LNCAP (cell line): ENCODE measurements at regions not wholly inside any gene's neighbourhood (a gene's known extent, or its start where the extent isn't known, plus 50 kb on each side); places are given as distances from the start of the nearest gene placed in this dataset.

Experiments used
- CTCF ChIP-seq: fragments of 450-650 bp; IDR thresholded peaks from 2 replicates; pipeline ENCODE4 v1.5.1; 2017; ENCODE audit warnings: mild to moderate bottlenecking

GRCh38 chr2:64245631-64246030, 101.4 kb upstream of the PELI1 start:
- no peak for TF ChIP-seq CTCF

- no peak for TF ChIP-seq CTCF
Observed at GRCh38 chr2:64246962-64247361, 102.7 kb upstream of the PELI1 start.

- TF ChIP-seq CTCF = no peak
Observed at GRCh38 chr2:64249426-64249825, 105.2 kb upstream of the PELI1 start.

- no peak for TF ChIP-seq CTCF
Observed at GRCh38 chr2:64250063-64250462, 105.8 kb upstream of the PELI1 start.

- no peak for TF ChIP-seq CTCF
Observed at GRCh38 chr2:64250751-64251423, 106.7 kb upstream of the PELI1 start.

GRCh38 chr2:64251497-64252250, 107.5 kb upstream of the PELI1 start:
- no peak for TF ChIP-seq CTCF

GRCh38 chr2:64258566-64258965, 114.3 kb upstream of the PELI1 start:
- TF ChIP-seq CTCF = no peak
